Astrocyte of the hippocampus (primary cell): ENCODE measurements at regions not wholly inside any gene's neighbourhood (a gene's known extent, or its start where the extent isn't known, plus 50 kb on each side); places are given as distances from the start of the nearest gene placed in this dataset.
A peak's percentile ranks its signal among the peaks of the same experiment; 100 is the strongest.

Experiments used
- DNase-seq: peaks from one replicate; pipeline ENCODE4 v3.0.0; 2011; ENCODE audit warnings: low read depth, low spot score

- DNase-seq = no peak
These were observed 339.2 kb upstream of the LRRC7 start for GRCh38 chr1:69228501-69228900.

GRCh38 chr1:69230208-69230607 is 337.5 kb upstream of the LRRC7 start:
- DNase-seq = no peak

- DNase-seq = no peak
These were observed 334.3 kb upstream of the LRRC7 start for GRCh38 chr1:69233463-69233862.

GRCh38 chr1:69244211-69244610 is 323.5 kb upstream of the LRRC7 start:
- DNase-seq = no peak

- DNase-seq = peak; percentile 35
These were observed 321.6 kb upstream of the LRRC7 start for GRCh38 chr1:69246109-69246508.

- DNase-seq = peak; percentile 60
These were observed 321.0 kb upstream of the LRRC7 start for GRCh38 chr1:69246710-69247109.

- DNase-seq = no peak
These were observed 315.0 kb upstream of the LRRC7 start for GRCh38 chr1:69252696-69253095.

GRCh38 chr1:69256036-69256435 is 311.7 kb upstream of the LRRC7 start:
- no peak for DNase-seq

GRCh38 chr1:69258842-69259241 is 308.9 kb upstream of the LRRC7 start:
- DNase-seq = no peak

- DNase-seq = peak; percentile 96
These were observed 303.8 kb upstream of the LRRC7 start for GRCh38 chr1:69263921-69264391.

- no peak for DNase-seq
These were observed 298.2 kb upstream of the LRRC7 start for GRCh38 chr1:69269491-69269890.

GRCh38 chr1:69271587-69272125 is 296.1 kb upstream of the LRRC7 start:
- no peak for DNase-seq

GRCh38 chr1:69272684-69273083 is 295.0 kb upstream of the LRRC7 start:
- no peak for DNase-seq

GRCh38 chr1:69278923-69279322 is 288.8 kb upstream of the LRRC7 start:
- no peak for DNase-seq

- DNase-seq = no peak
These were observed 284.2 kb upstream of the LRRC7 start for GRCh38 chr1:69283516-69283915.

GRCh38 chr1:69284508-69284907 is 283.2 kb upstream of the LRRC7 start:
- no peak for DNase-seq

GRCh38 chr1:69288416-69288815 is 279.3 kb upstream of the LRRC7 start:
- DNase-seq = no peak

- DNase-seq = peak; percentile 69
These were observed 277.4 kb upstream of the LRRC7 start for GRCh38 chr1:69290291-69290690.

- DNase-seq = peak; percentile 8
These were observed 276.2 kb upstream of the LRRC7 start for GRCh38 chr1:69291541-69291940.

GRCh38 chr1:69292833-69293232 is 274.9 kb upstream of the LRRC7 start:
- no peak for DNase-seq

GRCh38 chr1:69294171-69294570 is 273.6 kb upstream of the LRRC7 start:
- DNase-seq = no peak

- DNase-seq = no peak
These were observed 272.5 kb upstream of the LRRC7 start for GRCh38 chr1:69295265-69295664.

GRCh38 chr1:69305621-69306020 is 262.1 kb upstream of the LRRC7 start:
- no peak for DNase-seq

- no peak for DNase-seq
These were observed 255.5 kb upstream of the LRRC7 start for GRCh38 chr1:69312055-69312732.
